Loucy (cell line): ENCODE measurements at regions not wholly inside any gene's neighbourhood (a gene's known extent, or its start where the extent isn't known, plus 50 kb on each side); places are given as distances from the start of the nearest gene placed in this dataset.

Source experiments
- H2AFZ ChIP-seq: fragments of 200-600 bp; sonication (generic); 2 replicates; pipeline ENCODE4 v1.6.0; 2016; ENCODE audit warnings: antibody characterized with exemption, mild to moderate bottlenecking, low read length, moderate library complexity
- H3F3A ChIP-seq: fragments of 200-600 bp; 2 replicates; pipeline ENCODE4 v1.6.0; 2016; ENCODE audit warnings: antibody characterized with exemption, low read depth, mild to moderate bottlenecking
- H3K27me3 ChIP-seq: fragments of 200-600 bp; sonication (generic); 2 replicates; pipeline ENCODE4 v1.6.1; 2014; ENCODE audit warnings: low read length, mild to moderate bottlenecking; ENCODE audit not compliant: insufficient read depth, poor library complexity, severe bottlenecking
- H3K36me3 ChIP-seq: fragments of 200-600 bp; sonication (generic); 2 replicates; pipeline ENCODE4 v1.6.1; 2016; ENCODE audit warnings: low read length; ENCODE audit not compliant: insufficient read depth
- H3K4me1 ChIP-seq: fragments of 200-600 bp; sonication (generic); 2 replicates; pipeline ENCODE4 v1.5.1; 2014; ENCODE audit warnings: low read length, mild to moderate bottlenecking; ENCODE audit not compliant: insufficient read depth, poor library complexity, severe bottlenecking
- H3K4me2 ChIP-seq: fragments of 200-600 bp; sonication (generic); 2 replicates; pipeline ENCODE4 v1.6.0; 2014; ENCODE audit warnings: antibody characterized with exemption, low read length, low read depth, mild to moderate bottlenecking; ENCODE audit not compliant: poor library complexity, severe bottlenecking
- H3K4me3 ChIP-seq: fragments of 200-600 bp; sonication (generic); 2 replicates; pipeline ENCODE4 v1.5.1; 2014; ENCODE audit warnings: low read length, mild to moderate bottlenecking, mixed read lengths; ENCODE audit not compliant: poor library complexity, severe bottlenecking
- H3K79me2 ChIP-seq: fragments of 200-600 bp; sonication (generic); 2 replicates; pipeline ENCODE4 v1.6.1; 2014; ENCODE audit warnings: low read length; ENCODE audit not compliant: insufficient read depth
- H3K9ac ChIP-seq: fragments of 200-600 bp; sonication (generic); 2 replicates; pipeline ENCODE4 v1.6.0; 2014; ENCODE audit warnings: mild to moderate bottlenecking, low read depth, low read length, moderate library complexity; ENCODE audit not compliant: poor library complexity, severe bottlenecking
- H3K9me2 ChIP-seq: fragments of 200-600 bp; sonication (generic); replicated peaks from 2 replicates; pipeline ENCODE4 v1.6.1; 2016; ENCODE audit warnings: low read depth, low read length, mixed read lengths
- H3K9me3 ChIP-seq: fragments of 200-600 bp; sonication (generic); 2 replicates; pipeline ENCODE4 v1.6.1; 2014; ENCODE audit warnings: mild to moderate bottlenecking, antibody characterized with exemption, low read length, low read depth; ENCODE audit not compliant: insufficient read depth
- H4K20me1 ChIP-seq: fragments of 200-600 bp; sonication (generic); 2 replicates; pipeline ENCODE4 v1.6.0; 2014; ENCODE audit warnings: antibody characterized with exemption, low read length, mild to moderate bottlenecking; ENCODE audit not compliant: insufficient read depth, poor library complexity, severe bottlenecking
- EZH2phosphoT487 ChIP-seq: fragments of 200-600 bp; IDR thresholded peaks from 2 replicates; pipeline ENCODE4 v1.6.1; 2018; ENCODE audit warnings: antibody characterized with exemption, mild to moderate bottlenecking, moderate library complexity, borderline replicate concordance
- TF ChIP-seq, protein P1 (sequence below): fragments of 200-600 bp; sonication (generic); conservative IDR thresholded peaks from 2 replicates; pipeline ENCODE4 v1.5.1; 2014; ENCODE audit warnings: mild to moderate bottlenecking, antibody characterized with exemption, low read length

DNA sequence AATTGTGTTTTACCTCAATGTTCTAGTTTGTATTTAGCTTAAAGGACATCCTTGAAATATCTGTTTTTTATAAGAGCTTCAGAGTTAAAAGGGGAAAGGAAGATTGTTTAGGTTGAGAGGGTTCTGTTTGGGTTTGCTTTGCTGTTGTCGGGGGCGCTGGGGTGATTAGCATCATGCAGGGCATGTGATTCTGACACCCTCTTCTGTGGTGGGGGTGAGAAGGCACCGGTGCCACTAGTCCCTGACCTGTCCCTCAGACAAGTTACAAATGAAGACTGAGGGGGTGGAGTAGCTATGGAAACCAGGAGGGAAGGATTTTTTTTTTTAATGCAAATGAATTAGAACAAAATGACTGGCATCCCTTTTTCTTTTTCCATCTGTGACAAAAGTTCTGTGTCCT lies 291.3 kb downstream of the RPAP3 start:
- H3F3A ChIP-seq, result no peaks in the 10 kb centered on the region
- TF ChIP-seq, protein P1, sequence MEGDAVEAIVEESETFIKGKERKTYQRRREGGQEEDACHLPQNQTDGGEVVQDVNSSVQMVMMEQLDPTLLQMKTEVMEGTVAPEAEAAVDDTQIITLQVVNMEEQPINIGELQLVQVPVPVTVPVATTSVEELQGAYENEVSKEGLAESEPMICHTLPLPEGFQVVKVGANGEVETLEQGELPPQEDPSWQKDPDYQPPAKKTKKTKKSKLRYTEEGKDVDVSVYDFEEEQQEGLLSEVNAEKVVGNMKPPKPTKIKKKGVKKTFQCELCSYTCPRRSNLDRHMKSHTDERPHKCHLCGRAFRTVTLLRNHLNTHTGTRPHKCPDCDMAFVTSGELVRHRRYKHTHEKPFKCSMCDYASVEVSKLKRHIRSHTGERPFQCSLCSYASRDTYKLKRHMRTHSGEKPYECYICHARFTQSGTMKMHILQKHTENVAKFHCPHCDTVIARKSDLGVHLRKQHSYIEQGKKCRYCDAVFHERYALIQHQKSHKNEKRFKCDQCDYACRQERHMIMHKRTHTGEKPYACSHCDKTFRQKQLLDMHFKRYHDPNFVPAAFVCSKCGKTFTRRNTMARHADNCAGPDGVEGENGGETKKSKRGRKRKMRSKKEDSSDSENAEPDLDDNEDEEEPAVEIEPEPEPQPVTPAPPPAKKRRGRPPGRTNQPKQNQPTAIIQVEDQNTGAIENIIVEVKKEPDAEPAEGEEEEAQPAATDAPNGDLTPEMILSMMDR, result no peak
- TF ChIP-seq EZH2phosphoT487, result no peak
- no peaks in the 10 kb centered on the region for H3K79me2 ChIP-seq
- H2AFZ ChIP-seq, result no peak overlapping the region
- H3K4me3 ChIP-seq, result no peak overlapping the region
- no peaks in the 10 kb centered on the region for H3K36me3 ChIP-seq
- H4K20me1 ChIP-seq, result no peaks in the 10 kb centered on the region
- no peaks in the 10 kb centered on the region for H3K27me3 ChIP-seq
- no peaks in the 10 kb centered on the region for H3K9me3 ChIP-seq
- H3K9me2 ChIP-seq, result no peaks in the 10 kb centered on the region
- H3K4me2 ChIP-seq, result no peak overlapping the region
- no peaks in the 10 kb centered on the region for H3K4me1 ChIP-seq
- H3K9ac ChIP-seq, result no peak overlapping the region

GRCh38 chr12:47413806-47414205 lies 292.0 kb downstream of the RPAP3 start:
- H3K4me2 ChIP-seq, result no peak overlapping the region
- no peaks in the 10 kb centered on the region for H3K4me1 ChIP-seq
- no peaks in the 10 kb centered on the region for H4K20me1 ChIP-seq
- H3K27me3 ChIP-seq, result no peaks in the 10 kb centered on the region
- H3K4me3 ChIP-seq, result no peak overlapping the region
- H3K9me2 ChIP-seq, result no peaks in the 10 kb centered on the region
- H3K79me2 ChIP-seq, result no peaks in the 10 kb centered on the region
- TF ChIP-seq, protein P1, result no peak
- TF ChIP-seq EZH2phosphoT487, result no peak
- H3F3A ChIP-seq, result no peaks in the 10 kb centered on the region
- H3K36me3 ChIP-seq, result no peaks in the 10 kb centered on the region
- H2AFZ ChIP-seq, result no peak overlapping the region
- H3K9me3 ChIP-seq, result no peaks in the 10 kb centered on the region
- H3K9ac ChIP-seq, result no peak overlapping the region

DNA sequence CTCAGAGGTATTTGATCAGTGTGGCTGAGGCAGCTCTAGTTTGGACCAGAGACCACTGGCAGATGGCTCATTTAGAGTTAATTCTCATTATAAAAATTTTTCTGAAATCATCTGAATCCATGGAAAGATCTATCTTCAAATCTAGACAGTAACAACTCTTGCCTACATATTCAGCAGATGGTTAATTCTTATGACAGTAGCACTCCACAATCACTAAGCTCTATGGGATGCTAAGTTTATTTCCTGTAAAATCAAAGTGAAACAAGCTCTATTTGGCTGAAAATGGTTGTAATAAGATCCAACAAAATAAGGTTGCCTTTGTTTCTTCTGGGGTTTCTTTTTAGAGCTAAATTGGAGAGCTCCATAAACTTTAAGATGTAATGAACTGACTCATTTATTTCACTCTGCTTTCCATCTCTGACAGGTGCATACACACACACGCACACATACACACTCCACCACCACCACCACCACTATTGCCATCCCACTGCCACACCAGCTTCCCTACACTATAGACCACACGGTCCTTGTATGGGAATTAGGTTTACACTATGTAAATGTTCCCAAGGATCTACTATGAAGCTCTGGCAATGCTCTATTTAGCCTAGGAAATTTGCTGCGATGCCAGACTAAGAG lies 293.1 kb downstream of the RPAP3 start:
- Histone ChIP-seq H3F3A (no peaks in the 10 kb centered on the region), H3K4me2 (no peak overlapping the region), H3K9me3 (no peaks in the 10 kb centered on the region), H3K27me3 (no peaks in the 10 kb centered on the region), H3K79me2 (no peaks in the 10 kb centered on the region), H3K36me3 (no peaks in the 10 kb centered on the region), H3K9me2 (no peaks in the 10 kb centered on the region), H2AFZ (no peak overlapping the region), H3K4me1 (peaks cover 2% of the 10 kb centered on the region), H3K9ac (no peak overlapping the region), H4K20me1 (no peaks in the 10 kb centered on the region), H3K4me3 (no peak overlapping the region)
- TF ChIP-seq, protein P1, result no peak
- TF ChIP-seq EZH2phosphoT487, result no peak
